22Rv1 (cell line): ENCODE measurements at regions not wholly inside any gene's neighbourhood (a gene's known extent, or its start where the extent isn't known, plus 50 kb on each side); places are given as distances from the start of the nearest gene placed in this dataset.

Source experiments
- CTCF ChIP-seq: fragments of 450-650 bp; IDR thresholded peaks from 2 replicates; pipeline ENCODE4 v1.5.1; 2017; ENCODE audit warnings: mild to moderate bottlenecking
- ZFX ChIP-seq: fragments of 450-650 bp; IDR thresholded peaks from 2 replicates; pipeline ENCODE4 v1.6.1; 2017; ENCODE audit warnings: antibody characterized with exemption, borderline replicate concordance

- TF ChIP-seq CTCF: peak; percentile 55
- no peak for TF ChIP-seq ZFX
Observed at GRCh38 chr2:21415234-21415633, 291.5 kb downstream of the TDRD15 start.
